Common myeloid progenitor, CD34-positive (primary cell): ENCODE measurements at regions not wholly inside any gene's neighbourhood (a gene's known extent, or its start where the extent isn't known, plus 50 kb on each side); places are given as distances from the start of the nearest gene placed in this dataset.

Experiments
- CTCF ChIA-PET: fragments of 350-600 bp; sonication (Branson Sonifier 250); formaldehyde crosslinking; loops from one replicate; lab custom pipeline; 2021; ENCODE audit warnings: antibody characterized with exemption; lab: Charles Lee
- POLR2A ChIA-PET: fragments of 350-600 bp; sonication (Branson Sonifier 250); formaldehyde crosslinking; loops from one replicate; lab custom pipeline; 2021; ENCODE audit warnings: antibody characterized with exemption; lab: Charles Lee
- DNase-seq, 3 donors: peaks; one replicate each; pipeline versions ENCODE4 v3.0.0 to v3.0.0-alpha.2; 2013
- H3K27ac ChIP-seq, 2 experiments: 1 replicate in 1 of 2; 2 replicates in 1 of 2; pipeline ENCODE4 v1.7.0; 2013; ENCODE audit warnings: inconsistent platforms in 2 of 2, low read length in 2 of 2, mild to moderate bottlenecking in 2 of 2, low read depth in 1 of 2, moderate library complexity in 1 of 2; ENCODE audit not compliant: severe bottlenecking in 2 of 2, insufficient read depth in 1 of 2, poor library complexity in 1 of 2
- H3K27me3 ChIP-seq, 5 experiments: replicated peaks in 2 of 5; 1 replicate in 3 of 5; 2 replicates in 2 of 5; pipeline versions ENCODE4 v1.6.1 to v1.7.0; 2013; ENCODE audit warnings: low read length in 4 of 5, mild to moderate bottlenecking in 2 of 5, moderate library complexity in 2 of 5, inconsistent platforms in 1 of 5; ENCODE audit not compliant: insufficient read depth in 5 of 5, control insufficient read depth in 4 of 5
- H3K36me3 ChIP-seq, 4 experiments: 1 replicate in 2 of 4; 2 replicates in 2 of 4; pipeline versions ENCODE4 v1.6.1 to v1.7.0; 2013; ENCODE audit warnings: low read length in 3 of 4, control low read depth in 1 of 4, mild to moderate bottlenecking in 1 of 4; ENCODE audit not compliant: control insufficient read depth in 4 of 4, insufficient read depth in 4 of 4
- H3K4me1 ChIP-seq, 4 experiments: 1 replicate in 3 of 4; 2 replicates in 1 of 4; pipeline versions ENCODE4 v1.6.1 to v1.7.1; 2013; ENCODE audit warnings: low read length in 3 of 4, mild to moderate bottlenecking in 3 of 4, control low read depth in 1 of 4, inconsistent platforms in 1 of 4, moderate library complexity in 1 of 4; ENCODE audit not compliant: control insufficient read depth in 4 of 4, insufficient read depth in 4 of 4; ENCODE audit errors: control extremely low read depth in 1 of 4
- H3K4me3 ChIP-seq, 7 experiments: 1 replicate in 4 of 7; 2 replicates in 3 of 7; pipeline versions ENCODE4 v1.5.1 to v1.7.0; 2013; ENCODE audit warnings: mild to moderate bottlenecking in 7 of 7, low read length in 6 of 7, moderate library complexity in 6 of 7, inconsistent platforms in 2 of 7, low read depth in 2 of 7, control low read depth in 1 of 7; ENCODE audit not compliant: insufficient read depth in 4 of 7, control insufficient read depth in 1 of 7; ENCODE audit errors: extremely low read depth in 1 of 7
- H3K9me3 ChIP-seq, 5 experiments: 1 replicate in 4 of 5; 2 replicates in 1 of 5; pipeline versions ENCODE4 v1.6.1 to v1.7.1; 2013; ENCODE audit warnings: low read length in 4 of 5, mild to moderate bottlenecking in 2 of 5, inconsistent platforms in 1 of 5, low read depth in 1 of 5, moderate library complexity in 1 of 5; ENCODE audit not compliant: control insufficient read depth in 4 of 5, insufficient read depth in 2 of 5; ENCODE audit errors: control extremely low read depth in 1 of 5
- WGBS: methylation state at CpG from one replicate; pipeline ENCODE4 v1.1.5; 2013; ENCODE audit not compliant: insufficient coverage; 5-methylcytosine and 5-hydroxymethylcytosine counted together

- Histone ChIP-seq H3K36me3 (no peaks in the 10 kb centered on the region), H3K27ac (no peak overlapping the region), H3K9me3 (no peaks in the 10 kb centered on the region), H3K4me3 (no peak overlapping the region), H3K27me3 (no peaks in the 10 kb centered on the region), H3K4me1 (no peaks in the 10 kb centered on the region)
- ChIA-PET POLR2A (no interaction called here), CTCF (no interaction called here)
- no peak for DNase-seq
Observed at GRCh38 chr5:30117135-30117534, 1076.4 kb upstream of the CDH6 start.

GRCh38 chr5:30113542-30113941, 1079.9 kb upstream of the CDH6 start:
- H3K9me3 ChIP-seq = no peaks in the 10 kb centered on the region
- ChIA-PET POLR2A (no interaction called here), CTCF (no interaction called here)
- no peak for DNase-seq
- no peak overlapping the region for H3K4me3 ChIP-seq
- H3K4me1 ChIP-seq = no peaks in the 10 kb centered on the region
- no peaks in the 10 kb centered on the region for H3K27me3 ChIP-seq
- H3K27ac ChIP-seq = no peak overlapping the region
- WGBS = no CpG with 5 or more reads among the region's 4 CpGs
- no peaks in the 10 kb centered on the region for H3K36me3 ChIP-seq

- Histone ChIP-seq H3K27ac (no peak overlapping the region), H3K27me3 (no peaks in the 10 kb centered on the region), H3K4me1 (no peaks in the 10 kb centered on the region), H3K9me3 (no peaks in the 10 kb centered on the region), H3K36me3 (no peaks in the 10 kb centered on the region), H3K4me3 (no peak overlapping the region)
- POLR2A ChIA-PET = no interaction called here
- DNase-seq = no peak
- CTCF ChIA-PET = no interaction called here
- WGBS = no CpG with 5 or more reads among the region's 2 CpGs
Observed at GRCh38 chr5:30112867-30113266, 1080.6 kb upstream of the CDH6 start.

- no peak overlapping the region for H3K27ac ChIP-seq
- ChIA-PET CTCF (no interaction called here), POLR2A (no interaction called here)
- no peak for DNase-seq
- no peaks in the 10 kb centered on the region for H3K36me3 ChIP-seq
- H3K4me1 ChIP-seq = no peaks in the 10 kb centered on the region
- no CpG with 5 or more reads among the region's 2 CpGs for WGBS
- no peaks in the 10 kb centered on the region for H3K9me3 ChIP-seq
- no peak overlapping the region for H3K4me3 ChIP-seq
- no peaks in the 10 kb centered on the region for H3K27me3 ChIP-seq
Observed at GRCh38 chr5:30108051-30108450, 1085.4 kb upstream of the CDH6 start.

GRCh38 chr5:30106596-30106995, 1086.9 kb upstream of the CDH6 start:
- POLR2A ChIA-PET = no interaction called here
- H3K27me3 ChIP-seq = no peaks in the 10 kb centered on the region
- CTCF ChIA-PET = no interaction called here
- no peaks in the 10 kb centered on the region for H3K4me1 ChIP-seq
- H3K36me3 ChIP-seq = no peaks in the 10 kb centered on the region
- 91% methylated on average over 12 of the region's 13 CpGs for WGBS
- no peak for DNase-seq
- no peak overlapping the region for H3K27ac ChIP-seq
- no peaks in the 10 kb centered on the region for H3K9me3 ChIP-seq
- no peak overlapping the region for H3K4me3 ChIP-seq

- Histone ChIP-seq H3K4me1 (no peaks in the 10 kb centered on the region), H3K27ac (no peak overlapping the region), H3K36me3 (no peaks in the 10 kb centered on the region), H3K4me3 (no peak overlapping the region), H3K9me3 (no peaks in the 10 kb centered on the region), H3K27me3 (no peaks in the 10 kb centered on the region)
- ChIA-PET POLR2A (no interaction called here), CTCF (no interaction called here)
- no peak for DNase-seq
Observed at GRCh38 chr5:30104872-30105596, 1088.5 kb upstream of the CDH6 start.

- ChIA-PET CTCF (no interaction called here), POLR2A (no interaction called here)
- WGBS = 94% methylated on average over 4 of the region's 7 CpGs
- no peaks in the 10 kb centered on the region for H3K36me3 ChIP-seq
- no peaks in the 10 kb centered on the region for H3K4me1 ChIP-seq
- H3K27ac ChIP-seq = no peak overlapping the region
- no peaks in the 10 kb centered on the region for H3K9me3 ChIP-seq
- no peaks in the 10 kb centered on the region for H3K27me3 ChIP-seq
- no peak for DNase-seq
- no peak overlapping the region for H3K4me3 ChIP-seq
Observed at GRCh38 chr5:30103452-30104202, 1089.9 kb upstream of the CDH6 start.
